Liver (tissue), 8 donors: ENCODE measurements at regions not wholly inside any gene's neighbourhood (a gene's known extent, or its start where the extent isn't known, plus 50 kb on each side); places are given as distances from the start of the nearest gene placed in this dataset.

Experiments
- DNase-seq: peaks from one replicate; pipeline ENCODE4 v3.0.0-alpha.2; 2017; ENCODE audit warnings: low spot score
- H3K27ac ChIP-seq, 2 donors: one replicate each; pipeline ENCODE4 v1.7.0; 2013; ENCODE audit warnings: inconsistent platforms in 2 of 2, low read length in 2 of 2, control low read depth in 1 of 2, low read depth in 1 of 2, mild to moderate bottlenecking in 1 of 2
- H3K27me3 ChIP-seq, 4 donors: one replicate each; pipeline versions ENCODE4 v1.6.1 to v1.7.0; 2013; ENCODE audit warnings: low read length in 3 of 4, inconsistent platforms in 1 of 4, mild to moderate bottlenecking in 1 of 4, moderate library complexity in 1 of 4; ENCODE audit not compliant: control insufficient read depth in 4 of 4, insufficient read depth in 4 of 4
- H3K36me3 ChIP-seq, 4 donors: one replicate each; pipeline versions ENCODE4 v1.6.1 to v1.7.0; 2013; ENCODE audit warnings: low read length in 3 of 4, mild to moderate bottlenecking in 3 of 4, low read depth in 1 of 4, moderate library complexity in 1 of 4; ENCODE audit not compliant: control insufficient read depth in 4 of 4, insufficient read depth in 3 of 4
- H3K4me1 ChIP-seq, 4 donors: one replicate each; pipeline versions ENCODE4 v1.6.1 to v1.7.0; 2013; ENCODE audit warnings: low read length in 3 of 4, mild to moderate bottlenecking in 3 of 4, moderate library complexity in 1 of 4; ENCODE audit not compliant: control insufficient read depth in 4 of 4, insufficient read depth in 4 of 4
- H3K4me3 ChIP-seq, 3 donors: one replicate each; pipeline versions ENCODE4 v1.6.1 to v1.7.0; 2013; ENCODE audit warnings: low read length in 3 of 3, control low read depth in 1 of 3, low read depth in 1 of 3, mild to moderate bottlenecking in 1 of 3
- H3K9ac ChIP-seq, 2 donors: one replicate each; pipeline ENCODE4 v1.7.0; 2013; ENCODE audit warnings: low read length in 2 of 2, mild to moderate bottlenecking in 2 of 2, moderate library complexity in 2 of 2, control low read depth in 1 of 2, low read depth in 1 of 2
- H3K9me3 ChIP-seq, 4 donors: one replicate each; pipeline versions ENCODE4 v1.6.1 to v1.7.0; 2013; ENCODE audit warnings: low read length in 3 of 4; ENCODE audit not compliant: control insufficient read depth in 4 of 4
- EGR1 ChIP-seq, 2 donors: IDR thresholded peaks; 2 replicates each; pipeline ENCODE4 v1.6.1; 2016 to 2018; ENCODE audit warnings: antibody characterized with exemption in 2 of 2, low read depth in 2 of 2
- FOXA1 ChIP-seq: IDR thresholded peaks from 2 replicates; pipeline ENCODE4 v1.6.1; 2016; ENCODE audit warnings: antibody characterized with exemption
- FOXA2 ChIP-seq: IDR thresholded peaks from 2 replicates; pipeline ENCODE4 v1.6.1; 2016; ENCODE audit warnings: antibody characterized with exemption
- GABPA ChIP-seq, 2 donors: IDR thresholded peaks in 1 of 2; conservative IDR thresholded peaks in 1 of 2; 2 replicates each; pipeline ENCODE4 v1.6.1; 2016; ENCODE audit warnings: antibody characterized with exemption in 2 of 2, mild to moderate bottlenecking in 1 of 2, moderate library complexity in 1 of 2
- HNF4A ChIP-seq, 2 donors: conservative IDR thresholded peaks; 2 replicates each; pipeline ENCODE4 v1.6.1; 2016; ENCODE audit warnings: antibody characterized with exemption in 2 of 2, mild to moderate bottlenecking in 2 of 2
- HNF4G ChIP-seq: IDR thresholded peaks from 2 replicates; pipeline ENCODE4 v1.6.1; 2016; ENCODE audit warnings: antibody characterized with exemption
- JUND ChIP-seq, 2 donors: IDR thresholded peaks; 2 replicates each; pipeline ENCODE4 v1.6.1; 2016; ENCODE audit warnings: antibody characterized with exemption in 2 of 2
- RAD21 ChIP-seq, 2 donors: IDR thresholded peaks; 2 replicates each; pipeline ENCODE4 v1.6.1; 2016; ENCODE audit warnings: antibody characterized with exemption in 2 of 2, mild to moderate bottlenecking in 2 of 2
- RXRA ChIP-seq, 2 donors: IDR thresholded peaks; 2 replicates each; pipeline ENCODE4 v1.6.1; 2017 to 2018; ENCODE audit warnings: antibody characterized with exemption in 2 of 2, mild to moderate bottlenecking in 1 of 2
- SP1 ChIP-seq: IDR thresholded peaks from 2 replicates; pipeline ENCODE4 v1.6.1; 2018; ENCODE audit warnings: antibody characterized with exemption, mild to moderate bottlenecking
- TAF1 ChIP-seq: conservative IDR thresholded peaks from 2 replicates; pipeline ENCODE4 v1.6.1; 2016; ENCODE audit warnings: antibody characterized with exemption, mild to moderate bottlenecking
- YY1 ChIP-seq: IDR thresholded peaks from 2 replicates; pipeline ENCODE4 v1.6.1; 2016; ENCODE audit warnings: antibody characterized with exemption, mild to moderate bottlenecking
- WGBS: extraction: QIAGEN DNeasy Blood & Tissue Kit; methylation state at CpG from one replicate; pipeline ENCODE4 v1.1.7; 2013; 5-methylcytosine and 5-hydroxymethylcytosine counted together
- TF ChIP-seq, protein P1 (sequence below): fragments of 150-350 bp; IDR thresholded peaks from 2 replicates; pipeline ENCODE4 v1.5.1; 2017; ENCODE audit warnings: improper control_type of control experiment, low read depth, low read length; ENCODE audit not compliant: missing input control
- TF ChIP-seq, protein P2 (sequence below): IDR thresholded peaks from 2 replicates; pipeline ENCODE4 v1.6.1; 2016; ENCODE audit warnings: antibody characterized with exemption
- TF ChIP-seq, protein P3 (sequence below): IDR thresholded peaks from 2 replicates; pipeline ENCODE4 v1.6.1; 2016; ENCODE audit warnings: antibody characterized with exemption, mild to moderate bottlenecking
- TF ChIP-seq, protein P4 (sequence below): IDR thresholded peaks from 2 replicates; pipeline ENCODE4 v1.6.1; 2016; ENCODE audit warnings: antibody characterized with exemption
- TF ChIP-seq, protein P5 (sequence below): IDR thresholded peaks from 2 replicates; pipeline ENCODE4 v1.6.1; 2016; ENCODE audit warnings: antibody characterized with exemption
- donor health status: healthy.
- donor health status: healthy.
- donor health status: healthy.
- donor health status: healthy.
- donor health status: healthy.

DNA sequence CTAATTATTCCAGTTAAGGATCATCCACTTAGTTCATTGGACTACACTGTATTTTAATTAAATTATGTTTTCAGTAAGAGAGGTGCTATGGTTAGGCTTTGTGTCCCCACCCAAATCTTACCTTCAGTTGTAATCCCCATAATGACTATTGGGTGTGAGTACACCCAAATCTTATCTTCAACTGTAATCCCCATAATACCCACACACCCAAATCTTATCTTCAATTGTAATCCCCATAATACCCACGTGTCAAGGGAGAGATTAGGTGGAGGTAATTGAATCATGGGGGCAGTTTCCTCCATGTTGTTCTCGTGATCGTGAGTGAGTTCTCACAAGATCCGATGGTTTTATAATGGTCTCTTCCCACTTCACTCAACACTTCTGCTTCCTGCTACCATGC is 208.0 kb upstream of the PHACTR1 start:
- TF ChIP-seq HNF4A (conservative IDR thresholded peaks at IDR 0.05): no peak
- no peak for TF ChIP-seq GABPA (IDR thresholded peaks at IDR 0.05 in 1 of 2, conservative IDR thresholded peaks at IDR 0.05 in 1 of 2)
- TF ChIP-seq, protein P1, sequence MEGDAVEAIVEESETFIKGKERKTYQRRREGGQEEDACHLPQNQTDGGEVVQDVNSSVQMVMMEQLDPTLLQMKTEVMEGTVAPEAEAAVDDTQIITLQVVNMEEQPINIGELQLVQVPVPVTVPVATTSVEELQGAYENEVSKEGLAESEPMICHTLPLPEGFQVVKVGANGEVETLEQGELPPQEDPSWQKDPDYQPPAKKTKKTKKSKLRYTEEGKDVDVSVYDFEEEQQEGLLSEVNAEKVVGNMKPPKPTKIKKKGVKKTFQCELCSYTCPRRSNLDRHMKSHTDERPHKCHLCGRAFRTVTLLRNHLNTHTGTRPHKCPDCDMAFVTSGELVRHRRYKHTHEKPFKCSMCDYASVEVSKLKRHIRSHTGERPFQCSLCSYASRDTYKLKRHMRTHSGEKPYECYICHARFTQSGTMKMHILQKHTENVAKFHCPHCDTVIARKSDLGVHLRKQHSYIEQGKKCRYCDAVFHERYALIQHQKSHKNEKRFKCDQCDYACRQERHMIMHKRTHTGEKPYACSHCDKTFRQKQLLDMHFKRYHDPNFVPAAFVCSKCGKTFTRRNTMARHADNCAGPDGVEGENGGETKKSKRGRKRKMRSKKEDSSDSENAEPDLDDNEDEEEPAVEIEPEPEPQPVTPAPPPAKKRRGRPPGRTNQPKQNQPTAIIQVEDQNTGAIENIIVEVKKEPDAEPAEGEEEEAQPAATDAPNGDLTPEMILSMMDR: no peak
- TF ChIP-seq FOXA2: no peak
- TF ChIP-seq EGR1 (IDR thresholded peaks at IDR 0.05; ENCODE audit: low read depth in 2 of 2): no peak
- TF ChIP-seq, protein P2, sequence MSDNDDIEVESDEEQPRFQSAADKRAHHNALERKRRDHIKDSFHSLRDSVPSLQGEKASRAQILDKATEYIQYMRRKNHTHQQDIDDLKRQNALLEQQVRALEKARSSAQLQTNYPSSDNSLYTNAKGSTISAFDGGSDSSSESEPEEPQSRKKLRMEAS: no peak
- TF ChIP-seq TAF1: no peak
- Histone ChIP-seq H3K27ac (no peak overlapping the region), H3K9me3 (no peaks in the 10 kb centered on the region), H3K9ac (no peak overlapping the region), H3K36me3 (no peaks in the 10 kb centered on the region), H3K4me1 (no peaks in the 10 kb centered on the region), H3K27me3 (no peaks in the 10 kb centered on the region), H3K4me3 (no peak overlapping the region)
- DNase-seq: no peak
- 86% methylated on average over 4 of the region's 4 CpGs for WGBS

DNA sequence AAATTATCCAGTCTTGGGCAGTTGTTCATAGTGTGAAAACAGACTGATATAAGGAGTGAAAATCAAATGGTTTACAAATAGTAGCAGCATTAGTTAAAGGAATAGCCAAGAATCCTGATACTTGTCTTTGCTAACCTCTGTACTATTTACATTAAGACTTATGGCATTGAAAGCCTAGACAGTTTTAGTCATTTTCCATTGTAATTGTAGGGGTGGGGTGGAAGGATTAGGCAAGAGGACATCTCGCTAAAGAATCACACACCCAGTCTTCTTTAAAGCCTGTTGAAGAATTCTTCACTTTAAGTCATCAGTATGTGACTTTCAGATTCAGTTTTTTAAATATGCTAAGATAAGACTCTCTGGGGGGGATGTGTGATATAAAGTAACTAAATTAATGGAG is 207.5 kb upstream of the PHACTR1 start:
- H3K27me3 ChIP-seq: no peaks in the 10 kb centered on the region
- H3K36me3 ChIP-seq: no peaks in the 10 kb centered on the region
- H3K9ac ChIP-seq: no peak overlapping the region
- DNase-seq: no peak
- TF ChIP-seq, protein P2: no peak
- TF ChIP-seq, protein P3, sequence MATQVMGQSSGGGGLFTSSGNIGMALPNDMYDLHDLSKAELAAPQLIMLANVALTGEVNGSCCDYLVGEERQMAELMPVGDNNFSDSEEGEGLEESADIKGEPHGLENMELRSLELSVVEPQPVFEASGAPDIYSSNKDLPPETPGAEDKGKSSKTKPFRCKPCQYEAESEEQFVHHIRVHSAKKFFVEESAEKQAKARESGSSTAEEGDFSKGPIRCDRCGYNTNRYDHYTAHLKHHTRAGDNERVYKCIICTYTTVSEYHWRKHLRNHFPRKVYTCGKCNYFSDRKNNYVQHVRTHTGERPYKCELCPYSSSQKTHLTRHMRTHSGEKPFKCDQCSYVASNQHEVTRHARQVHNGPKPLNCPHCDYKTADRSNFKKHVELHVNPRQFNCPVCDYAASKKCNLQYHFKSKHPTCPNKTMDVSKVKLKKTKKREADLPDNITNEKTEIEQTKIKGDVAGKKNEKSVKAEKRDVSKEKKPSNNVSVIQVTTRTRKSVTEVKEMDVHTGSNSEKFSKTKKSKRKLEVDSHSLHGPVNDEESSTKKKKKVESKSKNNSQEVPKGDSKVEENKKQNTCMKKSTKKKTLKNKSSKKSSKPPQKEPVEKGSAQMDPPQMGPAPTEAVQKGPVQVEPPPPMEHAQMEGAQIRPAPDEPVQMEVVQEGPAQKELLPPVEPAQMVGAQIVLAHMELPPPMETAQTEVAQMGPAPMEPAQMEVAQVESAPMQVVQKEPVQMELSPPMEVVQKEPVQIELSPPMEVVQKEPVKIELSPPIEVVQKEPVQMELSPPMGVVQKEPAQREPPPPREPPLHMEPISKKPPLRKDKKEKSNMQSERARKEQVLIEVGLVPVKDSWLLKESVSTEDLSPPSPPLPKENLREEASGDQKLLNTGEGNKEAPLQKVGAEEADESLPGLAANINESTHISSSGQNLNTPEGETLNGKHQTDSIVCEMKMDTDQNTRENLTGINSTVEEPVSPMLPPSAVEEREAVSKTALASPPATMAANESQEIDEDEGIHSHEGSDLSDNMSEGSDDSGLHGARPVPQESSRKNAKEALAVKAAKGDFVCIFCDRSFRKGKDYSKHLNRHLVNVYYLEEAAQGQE: no peak
- TF ChIP-seq FOXA1: no peak
- no peak for TF ChIP-seq SP1
- no peak for TF ChIP-seq RXRA (IDR thresholded peaks at IDR 0.05)
- TF ChIP-seq, protein P4, sequence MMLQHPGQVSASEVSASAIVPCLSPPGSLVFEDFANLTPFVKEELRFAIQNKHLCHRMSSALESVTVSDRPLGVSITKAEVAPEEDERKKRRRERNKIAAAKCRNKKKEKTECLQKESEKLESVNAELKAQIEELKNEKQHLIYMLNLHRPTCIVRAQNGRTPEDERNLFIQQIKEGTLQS: no peak
- TF ChIP-seq, protein P1: no peak
- TF ChIP-seq GABPA (IDR thresholded peaks at IDR 0.05 in 1 of 2, conservative IDR thresholded peaks at IDR 0.05 in 1 of 2): no peak
- no peak for TF ChIP-seq HNF4A (conservative IDR thresholded peaks at IDR 0.05)
- no peak for TF ChIP-seq HNF4G
- TF ChIP-seq, protein P5, sequence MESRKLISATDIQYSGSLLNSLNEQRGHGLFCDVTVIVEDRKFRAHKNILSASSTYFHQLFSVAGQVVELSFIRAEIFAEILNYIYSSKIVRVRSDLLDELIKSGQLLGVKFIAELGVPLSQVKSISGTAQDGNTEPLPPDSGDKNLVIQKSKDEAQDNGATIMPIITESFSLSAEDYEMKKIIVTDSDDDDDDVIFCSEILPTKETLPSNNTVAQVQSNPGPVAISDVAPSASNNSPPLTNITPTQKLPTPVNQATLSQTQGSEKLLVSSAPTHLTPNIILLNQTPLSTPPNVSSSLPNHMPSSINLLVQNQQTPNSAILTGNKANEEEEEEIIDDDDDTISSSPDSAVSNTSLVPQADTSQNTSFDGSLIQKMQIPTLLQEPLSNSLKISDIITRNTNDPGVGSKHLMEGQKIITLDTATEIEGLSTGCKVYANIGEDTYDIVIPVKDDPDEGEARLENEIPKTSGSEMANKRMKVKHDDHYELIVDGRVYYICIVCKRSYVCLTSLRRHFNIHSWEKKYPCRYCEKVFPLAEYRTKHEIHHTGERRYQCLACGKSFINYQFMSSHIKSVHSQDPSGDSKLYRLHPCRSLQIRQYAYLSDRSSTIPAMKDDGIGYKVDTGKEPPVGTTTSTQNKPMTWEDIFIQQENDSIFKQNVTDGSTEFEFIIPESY: no peak
- no peak for TF ChIP-seq YY1
- no peak for TF ChIP-seq JUND (IDR thresholded peaks at IDR 0.05)
- no peak for TF ChIP-seq RAD21 (IDR thresholded peaks at IDR 0.05)
- no peak for TF ChIP-seq FOXA2
- no peak overlapping the region for H3K4me3 ChIP-seq
- H3K4me1 ChIP-seq: no peaks in the 10 kb centered on the region
- 96% methylated on average over 1 of the region's 1 CpG for WGBS
- no peaks in the 10 kb centered on the region for H3K9me3 ChIP-seq
- no peak overlapping the region for H3K27ac ChIP-seq
